ENCODE measurements at regions not wholly inside any gene's neighbourhood (a gene's known extent, or its start where the extent isn't known, plus 50 kb on each side); places are given as distances from the start of the nearest gene placed in this dataset.

GRCh38 chr12:92338671-92339070 lies 193.0 kb upstream of the BTG1 start:
- CTCF ChIA-PET: no interaction called here
- H3K27ac ChIP-seq (ENCODE audit: extremely low read depth, low read depth, low read length): no peak overlapping the region
- POLR2A ChIA-PET: no interaction called here

More at GRCh38 chr12:92338671-92339070, 193.0 kb upstream of the BTG1 start:
- TF ChIP-seq ZNF16 (tag by site-specific recombination; IDR thresholded peaks at IDR 0.05; ENCODE audit: low read depth): no peak
- TF ChIP-seq ATF2 (tag by site-specific recombination; IDR thresholded peaks at IDR 0.05; ENCODE audit: low read depth): no peak
- TF ChIP-seq ZNF132 (tag by site-specific recombination; IDR thresholded peaks at IDR 0.05; ENCODE audit: borderline replicate concordance): no peak
- TF ChIP-seq ZNF610 (tag by site-specific recombination; IDR thresholded peaks at IDR 0.05; ENCODE audit: borderline replicate concordance): no peak
- no peak for TF ChIP-seq TRIM28 (IDR thresholded peaks at IDR 0.05; ENCODE audit: borderline replicate concordance, low read length)
- TF ChIP-seq ZNF112 (tag by site-specific recombination; IDR thresholded peaks at IDR 0.05): no peak
- no peak for TF ChIP-seq ZNF350 (tag by site-specific recombination; IDR thresholded peaks at IDR 0.05)
- TF ChIP-seq ZNF837 (tag by site-specific recombination; IDR thresholded peaks at IDR 0.05): no peak
- no peak for TF ChIP-seq ZNF146 (tag by site-specific recombination; IDR thresholded peaks at IDR 0.05)
- TF ChIP-seq ZNF148 (tag by site-specific recombination; IDR thresholded peaks at IDR 0.05; ENCODE audit: borderline replicate concordance): no peak
- no peak for TF ChIP-seq ZNF660 (tag by site-specific recombination; IDR thresholded peaks at IDR 0.05)
- no peak for TF ChIP-seq ZNF600 (tag by site-specific recombination; IDR thresholded peaks at IDR 0.05)
- TF ChIP-seq, protein P1, sequence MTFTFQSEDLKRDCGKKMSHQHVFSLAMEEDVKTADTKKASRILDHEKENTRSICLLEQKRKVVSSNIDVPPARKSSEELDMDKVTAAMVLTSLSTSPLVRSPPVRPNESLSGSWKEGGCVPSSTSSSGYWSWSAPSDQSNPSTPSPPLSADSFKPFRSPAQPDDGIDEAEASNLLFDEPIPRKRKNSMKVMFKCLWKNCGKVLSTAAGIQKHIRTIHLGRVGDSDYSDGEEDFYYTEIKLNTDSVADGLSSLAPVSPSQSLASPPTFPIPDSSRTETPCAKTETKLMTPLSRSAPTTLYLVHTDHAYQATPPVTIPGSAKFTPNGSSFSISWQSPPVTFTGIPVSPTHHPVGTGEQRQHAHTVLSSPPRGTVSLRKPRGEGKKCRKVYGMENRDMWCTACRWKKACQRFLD (tag by site-specific recombination; IDR thresholded peaks at IDR 0.05): no peak
- TF ChIP-seq TCF7L2 (IDR thresholded peaks at IDR 0.05; ENCODE audit: borderline replicate concordance, low read depth, low read length): no peak
- TF ChIP-seq ZNF184 (tag by site-specific recombination; IDR thresholded peaks at IDR 0.05): no peak
- TF ChIP-seq RBAK (tag by site-specific recombination; IDR thresholded peaks at IDR 0.05): no peak
- TF ChIP-seq, protein P2, sequence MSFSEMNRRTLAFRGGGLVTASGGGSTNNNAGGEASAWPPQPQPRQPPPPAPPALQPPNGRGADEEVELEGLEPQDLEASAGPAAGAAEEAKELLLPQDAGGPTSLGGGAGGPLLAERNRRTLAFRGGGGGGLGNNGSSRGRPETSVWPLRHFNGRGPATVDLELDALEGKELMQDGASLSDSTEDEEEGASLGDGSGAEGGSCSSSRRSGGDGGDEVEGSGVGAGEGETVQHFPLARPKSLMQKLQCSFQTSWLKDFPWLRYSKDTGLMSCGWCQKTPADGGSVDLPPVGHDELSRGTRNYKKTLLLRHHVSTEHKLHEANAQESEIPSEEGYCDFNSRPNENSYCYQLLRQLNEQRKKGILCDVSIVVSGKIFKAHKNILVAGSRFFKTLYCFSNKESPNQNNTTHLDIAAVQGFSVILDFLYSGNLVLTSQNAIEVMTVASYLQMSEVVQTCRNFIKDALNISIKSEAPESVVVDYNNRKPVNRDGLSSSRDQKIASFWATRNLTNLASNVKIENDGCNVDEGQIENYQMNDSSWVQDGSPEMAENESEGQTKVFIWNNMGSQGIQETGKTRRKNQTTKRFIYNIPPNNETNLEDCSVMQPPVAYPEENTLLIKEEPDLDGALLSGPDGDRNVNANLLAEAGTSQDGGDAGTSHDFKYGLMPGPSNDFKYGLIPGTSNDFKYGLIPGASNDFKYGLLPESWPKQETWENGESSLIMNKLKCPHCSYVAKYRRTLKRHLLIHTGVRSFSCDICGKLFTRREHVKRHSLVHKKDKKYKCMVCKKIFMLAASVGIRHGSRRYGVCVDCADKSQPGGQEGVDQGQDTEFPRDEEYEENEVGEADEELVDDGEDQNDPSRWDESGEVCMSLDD (tag by site-specific recombination; IDR thresholded peaks at IDR 0.05): no peak
- no peak for TF ChIP-seq HIC1 (tag by site-specific recombination; IDR thresholded peaks at IDR 0.05)
- TF ChIP-seq OVOL3 (tag by site-specific recombination; IDR thresholded peaks at IDR 0.05): no peak
- no peak for TF ChIP-seq ZNF670 (tag by site-specific recombination; IDR thresholded peaks at IDR 0.05; ENCODE audit: low read depth)
- H3K36me3 ChIP-seq (ENCODE audit: control insufficient read depth in 2 of 2, insufficient read depth in 1 of 2, low read length in 2 of 2): no peaks in the 10 kb centered on the region
- no peaks in the 10 kb centered on the region for H3K4me1 ChIP-seq (ENCODE audit: control insufficient read depth, insufficient read depth, low read length)
- no peak overlapping the region for H3K4me3 ChIP-seq (ENCODE audit: low read depth, low read length)
- no peaks in the 10 kb centered on the region for H3K9me3 ChIP-seq (ENCODE audit: control insufficient read depth, insufficient read depth, low read depth, low read length)
